ENCODE measurements at regions not wholly inside any gene's neighbourhood (a gene's known extent, or its start where the extent isn't known, plus 50 kb on each side); places are given as distances from the start of the nearest gene placed in this dataset.

GRCh38 chr2:54065411-54065810 lies 50.0 kb upstream of the ACYP2 start:
- no peak overlapping the region for H3K4me3 ChIP-seq (ENCODE audit: low read depth, low read length)
- DNase-seq (ENCODE audit: low read depth): peak; percentile 58
- H3K27me3 ChIP-seq (ENCODE audit: control insufficient read depth, insufficient read depth, low read length): no peaks in the 10 kb centered on the region
- TF ChIP-seq CTCF (IDR thresholded peaks at IDR 0.05; ENCODE audit: insufficient read depth, low read length, poor library complexity, severe bottlenecking): no peak
- H3K36me3 ChIP-seq (ENCODE audit: control insufficient read depth, insufficient read depth, low read length): no peaks in the 10 kb centered on the region

GRCh38 chr2:54063967-54064535 lies 51.4 kb upstream of the ACYP2 start:
- H3K4me3 ChIP-seq (ENCODE audit: low read depth, low read length): no peak overlapping the region
- TF ChIP-seq CTCF (IDR thresholded peaks at IDR 0.05; ENCODE audit: insufficient read depth, low read length, poor library complexity, severe bottlenecking): no peak
- no peaks in the 10 kb centered on the region for H3K36me3 ChIP-seq (ENCODE audit: control insufficient read depth, insufficient read depth, low read length)
- no peaks in the 10 kb centered on the region for H3K27me3 ChIP-seq (ENCODE audit: control insufficient read depth, insufficient read depth, low read length)
- no peak for DNase-seq (ENCODE audit: low read depth)

- Histone ChIP-seq H3K27me3 (ENCODE audit: control insufficient read depth, insufficient read depth, low read length) (no peaks in the 10 kb centered on the region), H3K4me3 (ENCODE audit: low read depth, low read length) (no peak overlapping the region), H3K36me3 (ENCODE audit: control insufficient read depth, insufficient read depth, low read length) (no peaks in the 10 kb centered on the region)
- TF ChIP-seq CTCF (IDR thresholded peaks at IDR 0.05; ENCODE audit: insufficient read depth, low read length, poor library complexity, severe bottlenecking): no peak
- no peak for DNase-seq (ENCODE audit: low read depth)
Measured at GRCh38 chr2:54062401-54062800, 53.0 kb upstream of the ACYP2 start.

GRCh38 chr2:54061272-54061671 lies 54.1 kb upstream of the ACYP2 start:
- no peak for DNase-seq (ENCODE audit: low read depth)
- H3K36me3 ChIP-seq (ENCODE audit: control insufficient read depth, insufficient read depth, low read length): no peaks in the 10 kb centered on the region
- no peak overlapping the region for H3K4me3 ChIP-seq (ENCODE audit: low read depth, low read length)
- TF ChIP-seq CTCF (IDR thresholded peaks at IDR 0.05; ENCODE audit: insufficient read depth, low read length, poor library complexity, severe bottlenecking): no peak
- H3K27me3 ChIP-seq (ENCODE audit: control insufficient read depth, insufficient read depth, low read length): no peaks in the 10 kb centered on the region

- H3K27me3 ChIP-seq (ENCODE audit: control insufficient read depth, insufficient read depth, low read length): no peaks in the 10 kb centered on the region
Measured at GRCh38 chr2:54059986-54060385, 55.4 kb upstream of the ACYP2 start.

More at GRCh38 chr2:54059986-54060385, 55.4 kb upstream of the ACYP2 start:
- H3K4me3 ChIP-seq (ENCODE audit: low read depth, low read length): no peak overlapping the region
- DNase-seq (ENCODE audit: low read depth): no peak
- TF ChIP-seq CTCF (IDR thresholded peaks at IDR 0.05; ENCODE audit: insufficient read depth, low read length, poor library complexity, severe bottlenecking): no peak
- H3K36me3 ChIP-seq (ENCODE audit: control insufficient read depth, insufficient read depth, low read length): no peaks in the 10 kb centered on the region

Measured in kidney epithelial cell (primary cell).